ENCODE measurements at regions not wholly inside any gene's neighbourhood (a gene's known extent, or its start where the extent isn't known, plus 50 kb on each side); places are given as distances from the start of the nearest gene placed in this dataset.

- no peak for TF ChIP-seq CTCF (IDR thresholded peaks at IDR 0.05)
- H3K4me3 ChIP-seq, result peak overlapping the region; percentile 47
- no peaks in the 10 kb centered on the region for H3K9me3 ChIP-seq
- peaks cover 26% of the 10 kb centered on the region for H3K27me3 ChIP-seq (ENCODE audit: low read depth)
- DNase-seq, result peak; percentile 79
- no peaks in the 10 kb centered on the region for H3K36me3 ChIP-seq
- H3K27ac ChIP-seq, result no peak overlapping the region
- intact Hi-C loops (cut with DNase I), result no loop called here
- H3K4me1 ChIP-seq, result peaks cover 7% of the 10 kb centered on the region
- ATAC-seq, result peak; percentile 81 to 87
Observed at GRCh38 chr2:236507393-236508085, 62.1 kb upstream of the ACKR3 start.

- Histone ChIP-seq H3K9me3 (no peaks in the 10 kb centered on the region), H3K4me1 (peaks cover 14% of the 10 kb centered on the region), H3K4me3 (no peak overlapping the region), H3K27me3 (ENCODE audit: low read depth) (peaks cover 26% of the 10 kb centered on the region), H3K36me3 (no peaks in the 10 kb centered on the region), H3K27ac (no peak overlapping the region)
- TF ChIP-seq CTCF (IDR thresholded peaks at IDR 0.05), result no peak
- intact Hi-C loops (cut with DNase I), result no loop called here
- DNase-seq (no peak), ATAC-seq (no peak)
Observed at GRCh38 chr2:236508466-236508865, 61.2 kb upstream of the ACKR3 start.

- no peak for DNase-seq
- TF ChIP-seq CTCF (IDR thresholded peaks at IDR 0.05), result no peak
- ATAC-seq, result no peak
- intact Hi-C loops (cut with DNase I), result no loop called here
- Histone ChIP-seq H3K27ac (no peak overlapping the region), H3K27me3 (ENCODE audit: low read depth) (peaks cover 26% of the 10 kb centered on the region), H3K4me3 (no peak overlapping the region), H3K9me3 (no peaks in the 10 kb centered on the region), H3K4me1 (peaks cover 14% of the 10 kb centered on the region), H3K36me3 (no peaks in the 10 kb centered on the region)
Observed at GRCh38 chr2:236510034-236510433, 59.6 kb upstream of the ACKR3 start.

- H3K36me3 ChIP-seq, result no peaks in the 10 kb centered on the region
- peaks cover 14% of the 10 kb centered on the region for H3K4me1 ChIP-seq
- H3K9me3 ChIP-seq, result no peaks in the 10 kb centered on the region
- TF ChIP-seq CTCF (IDR thresholded peaks at IDR 0.05), result no peak
- DNase-seq, result no peak
- no peak overlapping the region for H3K4me3 ChIP-seq
- H3K27ac ChIP-seq, result no peak overlapping the region
- ATAC-seq, result no peak
- peaks cover 21% of the 10 kb centered on the region for H3K27me3 ChIP-seq (ENCODE audit: low read depth)
- intact Hi-C loops (cut with DNase I), result no loop called here
Observed at GRCh38 chr2:236511266-236511665, 58.4 kb upstream of the ACKR3 start.

GRCh38 chr2:236512267-236512666 lies 57.4 kb upstream of the ACKR3 start:
- no peak for DNase-seq
- Histone ChIP-seq H3K27me3 (ENCODE audit: low read depth) (peaks cover 11% of the 10 kb centered on the region), H3K4me1 (peaks cover 14% of the 10 kb centered on the region), H3K4me3 (no peak overlapping the region), H3K9me3 (no peaks in the 10 kb centered on the region), H3K36me3 (no peaks in the 10 kb centered on the region), H3K27ac (no peak overlapping the region)
- no peak for TF ChIP-seq CTCF (IDR thresholded peaks at IDR 0.05)
- ATAC-seq, result no peak
- intact Hi-C loops (cut with DNase I), result no loop called here

All from lower lobe of right lung (tissue), 2 donors.